K562 (cell line): ENCODE measurements at regions not wholly inside any gene's neighbourhood (a gene's known extent, or its start where the extent isn't known, plus 50 kb on each side); places are given as distances from the start of the nearest gene placed in this dataset.

Experiments used
- ATAC-seq: fragments of 200-7000 bp; cut with Tn5 transposase; 3 replicates; pipeline ENCODE4 v1.9.1; 2020; ENCODE audit warnings: moderate library complexity
- BruUV-seq: library from RNA; stranded (reverse); fragments of 400-500 nt; replicated peaks from 2 replicates; lab custom pipeline; 2021; lab: Mats Ljungman, UMichigan
- CTCF ChIA-PET: fragments of 300-600 bp; formaldehyde crosslinking; extraction: SDS; loops from one replicate; lab custom pipeline; 2021; ENCODE audit warnings: low intra/inter-chr PET ratio; lab: Yijun Ruan, JAX
- POLR2A ChIA-PET: fragments of 300-600, 350-650 bp; sonication (Branson Sonifier 250); formaldehyde crosslinking; extraction: SDS; loops from one replicate; lab custom pipeline; 2021; ENCODE audit warnings: antibody characterized with exemption, inconsistent platforms; lab: Yijun Ruan, JAX
- DNase-seq, 4 experiments: peaks; one replicate each; pipeline versions ENCODE4 v3.0.0 to v3.0.0-alpha.2; 2011 to 2018; ENCODE audit warnings: low spot score in 3 of 4, mixed read lengths in 3 of 4; ENCODE audit errors: extremely low read depth in 1 of 4
- FAIRE-seq: peaks from 2 replicates; lab custom pipeline; 2011; peaks lifted over from hg19 to GRCh38; lab: Jason Lieb, UNC
- H2AFZ ChIP-seq: 2 replicates; pipeline ENCODE4 v1.6.0; 2011; ENCODE audit warnings: low read depth, low read length, control low read depth, inconsistent platforms
- H3K27ac ChIP-seq: fragments of 200-600 bp; 3 replicates; pipeline ENCODE4 v1.8.0; 2011; ENCODE audit warnings: low read depth, mild to moderate bottlenecking, control low read depth, inconsistent platforms, low read length, moderate library complexity, mixed read lengths; ENCODE audit errors: extremely low read depth
- H3K27me3 ChIP-seq, 2 experiments: fragments of 300-600 bp in 1 of 2; 2 replicates in 1 of 2; 3 replicates in 1 of 2; pipeline versions ENCODE4 v1.6.0 to v1.8.0; 2011; ENCODE audit warnings: inconsistent platforms in 2 of 2, low read length in 2 of 2, mild to moderate bottlenecking in 1 of 2, mixed read lengths in 1 of 2, moderate library complexity in 1 of 2; ENCODE audit not compliant: control insufficient read depth in 2 of 2, insufficient read depth in 2 of 2
- H3K36me3 ChIP-seq: fragments of 300-600 bp; 3 replicates; pipeline ENCODE4 v1.8.0; 2011; ENCODE audit warnings: mild to moderate bottlenecking, low read length, inconsistent platforms; ENCODE audit not compliant: control insufficient read depth, insufficient read depth
- H3K4me1 ChIP-seq, 2 experiments: fragments of 200-600 bp in 1 of 2; replicated peaks in 1 of 2; 2 replicates in 1 of 2; 3 replicates in 1 of 2; pipeline versions ENCODE4 v1.5.1 to v1.8.0; 2011; ENCODE audit warnings: inconsistent platforms in 2 of 2, low read length in 2 of 2, mild to moderate bottlenecking in 1 of 2, mixed read lengths in 1 of 2, moderate library complexity in 1 of 2; ENCODE audit not compliant: control insufficient read depth in 2 of 2, insufficient read depth in 2 of 2
- H3K4me2 ChIP-seq: 2 replicates; pipeline ENCODE4 v1.6.1; 2011; ENCODE audit warnings: low read length, control low read depth, inconsistent platforms, mixed read lengths; ENCODE audit not compliant: insufficient read depth
- H3K4me3 ChIP-seq: fragments of 200-600 bp; sonication (generic), shearing (Covaris generic); 2 replicates; pipeline ENCODE4 v1.5.1; 2016; ENCODE audit warnings: control low read depth, inconsistent platforms
- H3K79me2 ChIP-seq: fragments of 200-600 bp; 3 replicates; pipeline ENCODE4 v1.8.0; 2011; ENCODE audit warnings: low read length, inconsistent platforms; ENCODE audit not compliant: control insufficient read depth, insufficient read depth
- H3K9ac ChIP-seq, 2 experiments: 2 replicates each; pipeline versions ENCODE4 v1.6.0 to v1.6.1; 2011; ENCODE audit warnings: low read depth in 2 of 2, low read length in 2 of 2, control low read depth in 1 of 2, inconsistent platforms in 1 of 2, mild to moderate bottlenecking in 1 of 2, mixed read lengths in 1 of 2; ENCODE audit not compliant: insufficient read depth in 1 of 2
- H3K9me1 ChIP-seq: one replicate; pipeline ENCODE4 v1.6.0; 2011; ENCODE audit warnings: inconsistent platforms, mild to moderate bottlenecking, low read length, moderate library complexity; ENCODE audit not compliant: control insufficient read depth, insufficient read depth
- H3K9me3 ChIP-seq: replicated peaks from 2 replicates; pipeline ENCODE4 v1.5.1; 2011; ENCODE audit warnings: low read depth, low read length, inconsistent platforms; ENCODE audit not compliant: control insufficient read depth, insufficient read depth
- H4K20me1 ChIP-seq: replicated peaks from 2 replicates; pipeline ENCODE4 v1.6.1; 2011; ENCODE audit warnings: low read length, inconsistent platforms, mixed read lengths; ENCODE audit not compliant: control insufficient read depth, insufficient read depth
- ERF ChIP-seq: fragments of 450-650 bp; formaldehyde crosslinking; IDR thresholded peaks from 2 replicates; pipeline ENCODE4 v1.4.0; 2020; ENCODE audit warnings: mild to moderate bottlenecking, mixed read lengths
- ESRRA ChIP-seq: fragments of 450-650 bp; IDR thresholded peaks from 2 replicates; pipeline ENCODE4 v1.6.1; 2014; ENCODE audit warnings: low read depth, mild to moderate bottlenecking, moderate library complexity, borderline replicate concordance
- FOXA3 ChIP-seq, 2 experiments: fragments of 450-650 bp in 1 of 2; sonication (generic) in 1 of 2; formaldehyde crosslinking; IDR thresholded peaks in 1 of 2; conservative IDR thresholded peaks in 1 of 2; 2 replicates each; pipeline versions ENCODE4 v1.4.0 to v1.8.0; 2020 to 2022; ENCODE audit warnings: mild to moderate bottlenecking in 2 of 2, missing genetic modification reagents in 1 of 2
- NCOR1 ChIP-seq: fragments of 450-650 bp; IDR thresholded peaks from 2 replicates; pipeline ENCODE4 v1.6.1; 2016; ENCODE audit warnings: mild to moderate bottlenecking, moderate library complexity
- RCOR1 ChIP-seq, 2 experiments: IDR thresholded peaks; 2 replicates each; pipeline ENCODE4 v1.6.1; 2012; ENCODE audit warnings: low read depth in 2 of 2, low read length in 2 of 2, borderline replicate concordance in 1 of 2, improper control_type of control experiment in 1 of 2
- TAF1 ChIP-seq: IDR thresholded peaks from 2 replicates; pipeline ENCODE4 v1.6.1; 2011; ENCODE audit warnings: mild to moderate bottlenecking, low read length, moderate library complexity; ENCODE audit not compliant: insufficient read depth, control insufficient read depth, severe bottlenecking; ENCODE audit errors: extremely low read depth
- TAF7 ChIP-seq: fragments of 450-650 bp; IDR thresholded peaks from 2 replicates; pipeline ENCODE4 v1.6.1; 2016; ENCODE audit warnings: missing genetic modification characterization, missing compliant biosample characterization
- TBL1XR1 ChIP-seq, 2 experiments: IDR thresholded peaks; 2 replicates each; pipeline ENCODE4 v1.6.1; 2012; ENCODE audit warnings: improper control_type of control experiment in 2 of 2, low read length in 2 of 2, mild to moderate bottlenecking in 1 of 2
- WGBS: fragments of 100-300 bp; shearing (Covaris generic); methylation state at CpG from one replicate; pipeline ENCODE4 v1.1.6; 2016; ENCODE audit warnings: low coverage, mixed read lengths; ENCODE audit not compliant: insufficient coverage; ENCODE audit errors: missing lambda C conversion rate; 5-methylcytosine and 5-hydroxymethylcytosine counted together
- in situ Hi-C: fragments of 300-500 bp; cut with MboI; formaldehyde crosslinking; loops from 4 replicates; pipeline ENCODE4 v1.15.0; 2018; ENCODE audit warnings: inconsistent platforms, mixed read lengths
- intact Hi-C: fragments of 100-400 bp; cut with micrococcal nuclease; formaldehyde crosslinking; loops from 2 replicates; pipeline ENCODE4 v1.14.2; 2022
- TF ChIP-seq, protein P1 (sequence below): fragments of 450-650 bp; IDR thresholded peaks from 2 replicates; pipeline ENCODE4 v1.6.1; 2017; ENCODE audit warnings: antibody characterized with exemption
- TF ChIP-seq, protein P2 (sequence below): fragments of 250-450 bp; sonication (Bioruptor Pico); IDR thresholded peaks from 2 replicates; pipeline ENCODE4 v1.5.0; 2021; ENCODE audit warnings: mild to moderate bottlenecking, borderline replicate concordance
- TF ChIP-seq, protein P3 (sequence below): fragments of 250-450 bp; sonication (Bioruptor Pico); IDR thresholded peaks from 2 replicates; pipeline ENCODE4 v1.8.0; 2022; ENCODE audit warnings: moderate library complexity, mild to moderate bottlenecking, inconsistent platforms

DNA sequence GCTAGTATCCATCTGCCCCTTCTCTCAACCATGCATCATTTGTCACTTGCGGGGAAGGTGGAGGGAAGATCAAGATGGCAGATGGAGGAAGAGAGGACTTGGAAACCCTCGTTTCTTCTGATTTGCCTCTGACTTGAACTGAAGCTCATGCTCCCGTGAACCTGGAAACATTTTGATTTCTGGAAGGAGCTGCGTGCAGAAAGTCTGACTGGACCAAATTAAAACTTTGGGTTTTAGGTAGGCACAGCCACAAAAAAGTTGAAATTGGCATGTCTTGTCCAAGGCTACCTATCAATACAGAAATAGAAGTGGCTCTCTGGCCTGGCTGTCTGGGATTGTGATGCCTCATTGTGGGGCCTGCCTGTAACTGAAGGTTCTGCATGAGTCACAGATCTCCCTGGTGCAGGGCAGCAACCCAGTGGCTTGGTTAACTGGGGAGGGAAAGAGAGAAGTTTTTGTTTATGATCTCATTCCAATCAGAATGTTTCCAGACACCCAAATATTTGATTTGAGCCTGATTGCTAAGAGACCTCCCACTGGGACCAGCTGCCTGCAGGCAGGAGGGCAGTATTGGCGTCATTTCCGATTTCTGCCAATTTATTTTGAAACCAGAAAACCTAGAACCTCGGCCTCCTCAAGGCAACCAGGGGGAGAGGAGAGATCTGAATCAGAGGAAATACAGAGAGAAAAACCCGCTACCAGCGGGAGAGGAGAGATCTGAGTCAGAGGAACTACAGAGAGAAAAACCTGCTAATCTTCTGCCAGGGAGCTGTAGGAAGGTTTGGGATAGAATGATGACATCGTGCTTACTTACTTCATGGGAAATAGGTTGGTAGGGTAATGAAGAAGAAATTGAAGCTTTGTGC is 363.6 kb downstream of the ANKRD30A start:
- Histone ChIP-seq H4K20me1 (no peaks in the 10 kb centered on the region), H3K4me1 (no peaks in the 10 kb centered on the region), H3K27ac (no peak overlapping the region), H3K9ac (no peak overlapping the region), H3K4me2 (no peak overlapping the region), H3K9me1 (no peaks in the 10 kb centered on the region), H3K4me3 (no peak overlapping the region), H3K9me3 (no peaks in the 10 kb centered on the region), H2AFZ (no peak overlapping the region), H3K36me3 (no peaks in the 10 kb centered on the region), H3K79me2 (no peaks in the 10 kb centered on the region), H3K27me3 (no peaks in the 10 kb centered on the region)
- CTCF ChIA-PET = no interaction called here
- BruUV-seq = no TSS peak
- intact Hi-C loops (no loop called here), in situ Hi-C loops (loop anchor here (10.0 kb wide), 1 partner anchor 96 kb away; no protein-coding TSS in a partner anchor)
- DNase-seq (no peak), ATAC-seq (no peak), FAIRE-seq (no peak)
- POLR2A ChIA-PET = no interaction called here
- 1% methylated on average over 10 of the region's 10 CpGs for WGBS
- TF ChIP-seq, protein P1, sequence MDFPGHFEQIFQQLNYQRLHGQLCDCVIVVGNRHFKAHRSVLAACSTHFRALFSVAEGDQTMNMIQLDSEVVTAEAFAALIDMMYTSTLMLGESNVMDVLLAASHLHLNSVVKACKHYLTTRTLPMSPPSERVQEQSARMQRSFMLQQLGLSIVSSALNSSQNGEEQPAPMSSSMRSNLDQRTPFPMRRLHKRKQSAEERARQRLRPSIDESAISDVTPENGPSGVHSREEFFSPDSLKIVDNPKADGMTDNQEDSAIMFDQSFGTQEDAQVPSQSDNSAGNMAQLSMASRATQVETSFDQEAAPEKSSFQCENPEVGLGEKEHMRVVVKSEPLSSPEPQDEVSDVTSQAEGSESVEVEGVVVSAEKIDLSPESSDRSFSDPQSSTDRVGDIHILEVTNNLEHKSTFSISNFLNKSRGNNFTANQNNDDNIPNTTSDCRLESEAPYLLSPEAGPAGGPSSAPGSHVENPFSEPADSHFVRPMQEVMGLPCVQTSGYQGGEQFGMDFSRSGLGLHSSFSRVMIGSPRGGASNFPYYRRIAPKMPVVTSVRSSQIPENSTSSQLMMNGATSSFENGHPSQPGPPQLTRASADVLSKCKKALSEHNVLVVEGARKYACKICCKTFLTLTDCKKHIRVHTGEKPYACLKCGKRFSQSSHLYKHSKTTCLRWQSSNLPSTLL = no peak
- TF ChIP-seq, protein P2, sequence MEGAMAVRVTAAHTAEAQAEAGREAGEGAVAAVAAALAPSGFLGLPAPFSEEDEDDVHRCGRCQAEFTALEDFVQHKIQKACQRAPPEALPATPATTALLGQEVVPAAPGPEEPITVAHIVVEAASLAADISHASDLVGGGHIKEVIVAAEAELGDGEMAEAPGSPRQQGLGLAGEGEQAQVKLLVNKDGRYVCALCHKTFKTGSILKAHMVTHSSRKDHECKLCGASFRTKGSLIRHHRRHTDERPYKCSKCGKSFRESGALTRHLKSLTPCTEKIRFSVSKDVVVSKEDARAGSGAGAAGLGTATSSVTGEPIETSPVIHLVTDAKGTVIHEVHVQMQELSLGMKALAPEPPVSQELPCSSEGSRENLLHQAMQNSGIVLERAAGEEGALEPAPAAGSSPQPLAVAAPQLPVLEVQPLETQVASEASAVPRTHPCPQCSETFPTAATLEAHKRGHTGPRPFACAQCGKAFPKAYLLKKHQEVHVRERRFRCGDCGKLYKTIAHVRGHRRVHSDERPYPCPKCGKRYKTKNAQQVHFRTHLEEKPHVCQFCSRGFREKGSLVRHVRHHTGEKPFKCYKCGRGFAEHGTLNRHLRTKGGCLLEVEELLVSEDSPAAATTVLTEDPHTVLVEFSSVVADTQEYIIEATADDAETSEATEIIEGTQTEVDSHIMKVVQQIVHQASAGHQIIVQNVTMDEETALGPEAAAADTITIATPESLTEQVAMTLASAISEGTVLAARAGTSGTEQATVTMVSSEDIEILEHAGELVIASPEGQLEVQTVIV (CRISPR knock-in tag) = no peak
- TF ChIP-seq ERF (CRISPR knock-in tag) (no peak), TAF7 (tag) (no peak), TAF1 (no peak), ESRRA (no peak), RCOR1 (IDR thresholded peaks at IDR 0.05; ENCODE audit: borderline replicate concordance in 1 of 2, low read depth in 2 of 2, low read length in 2 of 2) (no peak), TBL1XR1 (IDR thresholded peaks at IDR 0.05; ENCODE audit: low read length in 2 of 2) (no peak), FOXA3 (CRISPR knock-in tag; conservative IDR thresholded peaks at IDR 0.05 in 1 of 2, IDR thresholded peaks at IDR 0.05 in 1 of 2) (no peak), NCOR1 (no peak)
- TF ChIP-seq, protein P3, sequence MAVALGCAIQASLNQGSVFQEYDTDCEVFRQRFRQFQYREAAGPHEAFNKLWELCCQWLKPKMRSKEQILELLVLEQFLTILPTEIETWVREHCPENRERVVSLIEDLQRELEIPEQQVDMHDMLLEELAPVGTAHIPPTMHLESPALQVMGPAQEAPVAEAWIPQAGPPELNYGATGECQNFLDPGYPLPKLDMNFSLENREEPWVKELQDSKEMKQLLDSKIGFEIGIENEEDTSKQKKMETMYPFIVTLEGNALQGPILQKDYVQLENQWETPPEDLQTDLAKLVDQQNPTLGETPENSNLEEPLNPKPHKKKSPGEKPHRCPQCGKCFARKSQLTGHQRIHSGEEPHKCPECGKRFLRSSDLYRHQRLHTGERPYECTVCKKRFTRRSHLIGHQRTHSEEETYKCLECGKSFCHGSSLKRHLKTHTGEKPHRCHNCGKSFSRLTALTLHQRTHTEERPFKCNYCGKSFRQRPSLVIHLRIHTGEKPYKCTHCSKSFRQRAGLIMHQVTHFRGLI = no peak
